Fibroblast of pulmonary artery (primary cell): ENCODE measurements at regions not wholly inside any gene's neighbourhood (a gene's known extent, or its start where the extent isn't known, plus 50 kb on each side); places are given as distances from the start of the nearest gene placed in this dataset.

Experiments
- DNase-seq: peaks from one replicate; pipeline ENCODE4 v3.0.0-alpha.2; 2010; ENCODE audit warnings: low read depth
- H3K4me3 ChIP-seq: replicated peaks from 2 replicates; pipeline ENCODE4 v1.5.1; 2011; ENCODE audit warnings: low read depth, mild to moderate bottlenecking, control low read depth, low read length, moderate library complexity
- TF ChIP-seq, protein P1 (sequence below): IDR thresholded peaks from 2 replicates; pipeline ENCODE4 v1.5.1; 2011; ENCODE audit warnings: mild to moderate bottlenecking, control low read depth, low read length, inconsistent platforms; ENCODE audit errors: missing control alignments

GRCh38 chr6:54465649-54466300, 157.5 kb downstream of the TINAG start:
- TF ChIP-seq, protein P1, sequence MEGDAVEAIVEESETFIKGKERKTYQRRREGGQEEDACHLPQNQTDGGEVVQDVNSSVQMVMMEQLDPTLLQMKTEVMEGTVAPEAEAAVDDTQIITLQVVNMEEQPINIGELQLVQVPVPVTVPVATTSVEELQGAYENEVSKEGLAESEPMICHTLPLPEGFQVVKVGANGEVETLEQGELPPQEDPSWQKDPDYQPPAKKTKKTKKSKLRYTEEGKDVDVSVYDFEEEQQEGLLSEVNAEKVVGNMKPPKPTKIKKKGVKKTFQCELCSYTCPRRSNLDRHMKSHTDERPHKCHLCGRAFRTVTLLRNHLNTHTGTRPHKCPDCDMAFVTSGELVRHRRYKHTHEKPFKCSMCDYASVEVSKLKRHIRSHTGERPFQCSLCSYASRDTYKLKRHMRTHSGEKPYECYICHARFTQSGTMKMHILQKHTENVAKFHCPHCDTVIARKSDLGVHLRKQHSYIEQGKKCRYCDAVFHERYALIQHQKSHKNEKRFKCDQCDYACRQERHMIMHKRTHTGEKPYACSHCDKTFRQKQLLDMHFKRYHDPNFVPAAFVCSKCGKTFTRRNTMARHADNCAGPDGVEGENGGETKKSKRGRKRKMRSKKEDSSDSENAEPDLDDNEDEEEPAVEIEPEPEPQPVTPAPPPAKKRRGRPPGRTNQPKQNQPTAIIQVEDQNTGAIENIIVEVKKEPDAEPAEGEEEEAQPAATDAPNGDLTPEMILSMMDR = no peak
- H3K4me3 ChIP-seq = no peak overlapping the region
- DNase-seq = no peak

DNA sequence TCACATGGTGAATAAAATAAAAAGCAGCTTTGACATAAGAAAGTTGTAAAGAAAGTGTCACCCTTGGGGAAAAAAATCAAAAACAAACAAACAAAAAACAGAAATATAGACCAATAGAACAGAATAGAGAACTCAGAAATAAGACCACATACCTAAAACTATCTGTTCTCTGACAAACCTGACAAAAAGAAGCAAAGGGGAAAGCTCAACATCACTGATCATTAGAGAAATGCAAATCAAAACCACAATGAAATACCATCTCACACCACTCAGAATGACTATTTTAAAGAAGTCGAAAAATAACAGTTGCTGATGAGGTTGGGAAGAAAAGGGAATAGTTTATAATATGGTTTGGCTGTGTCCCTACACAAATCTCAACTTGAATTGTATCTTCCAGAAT, 159.1 kb downstream of the TINAG start:
- TF ChIP-seq, protein P1 = no peak
- H3K4me3 ChIP-seq = no peak overlapping the region
- no peak for DNase-seq

- H3K4me3 ChIP-seq = no peak overlapping the region
- TF ChIP-seq, protein P1 = no peak
- no peak for DNase-seq
Observed at GRCh38 chr6:54473328-54473727, 165.1 kb downstream of the TINAG start.

DNA sequence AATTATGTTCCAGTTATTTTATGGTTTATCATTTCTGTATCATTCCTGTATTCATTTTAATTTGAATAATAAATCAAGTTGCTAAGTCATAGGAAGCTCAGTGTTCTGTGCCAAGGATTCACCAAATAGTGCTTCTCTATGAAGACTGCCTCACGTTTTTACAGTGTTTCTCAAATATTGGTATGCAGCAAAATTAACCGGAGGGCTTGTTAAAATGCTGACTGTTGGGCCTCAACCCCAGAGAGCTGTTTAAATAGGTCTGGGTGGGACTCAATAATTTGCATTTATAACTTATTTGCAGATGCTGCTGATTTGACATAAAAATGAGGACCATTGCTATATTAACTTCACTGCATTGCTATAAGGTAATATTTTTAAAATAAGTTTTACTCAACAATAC, 166.7 kb downstream of the TINAG start:
- no peak for DNase-seq
- TF ChIP-seq, protein P1 = no peak
- no peak overlapping the region for H3K4me3 ChIP-seq

DNA sequence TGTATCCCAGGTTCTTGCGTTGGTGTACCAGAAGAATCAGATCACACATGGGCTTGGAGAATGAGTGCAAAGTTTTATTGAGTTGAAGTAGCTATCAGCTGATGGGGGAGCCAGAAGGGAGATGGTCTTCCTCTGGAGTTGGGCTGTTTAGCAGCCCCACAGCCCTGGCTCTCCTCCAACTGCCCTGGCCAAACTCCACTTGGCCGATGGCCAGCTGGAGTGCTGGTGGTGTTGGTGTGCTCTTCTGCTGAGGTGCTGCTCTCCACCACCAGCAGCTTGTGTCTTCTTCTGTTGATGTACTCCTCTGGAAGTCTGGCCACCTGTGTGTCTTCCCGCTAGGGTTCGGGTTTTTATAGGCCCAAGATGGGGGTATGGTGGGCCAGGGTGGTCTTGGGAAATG, 172.8 kb downstream of the TINAG start:
- TF ChIP-seq, protein P1 = no peak
- peak; percentile 4 for DNase-seq
- no peak overlapping the region for H3K4me3 ChIP-seq

DNA sequence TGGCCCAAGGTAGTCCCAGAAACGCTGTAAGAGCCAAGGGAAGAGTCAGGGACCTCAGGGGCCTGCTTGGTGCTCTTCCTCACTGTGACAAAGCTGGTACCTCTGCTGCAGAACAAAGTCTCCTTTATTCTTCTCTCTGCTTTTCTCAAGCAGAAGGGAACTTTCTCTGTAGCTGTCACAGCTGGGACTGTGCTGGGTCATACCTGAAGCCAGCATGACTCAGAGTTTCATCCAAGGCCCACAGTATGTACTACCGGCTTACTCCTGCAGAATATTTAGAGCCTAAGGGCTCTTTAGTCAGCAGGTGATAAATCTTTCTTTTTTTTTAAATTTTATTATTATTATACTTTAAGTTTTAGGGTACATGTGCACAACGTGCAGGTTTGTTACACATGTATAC, 183.2 kb downstream of the TINAG start:
- DNase-seq = no peak
- TF ChIP-seq, protein P1 = no peak

GRCh38 chr6:54493138-54493537, 184.9 kb downstream of the TINAG start:
- DNase-seq = peak; percentile 75

More for the DNA sequence above, 183.2 kb downstream of the TINAG start:
- no peak overlapping the region for H3K4me3 ChIP-seq

More at GRCh38 chr6:54493138-54493537, 184.9 kb downstream of the TINAG start:
- TF ChIP-seq, protein P1 = no peak
- H3K4me3 ChIP-seq = no peak overlapping the region
